Suppressor macrophage treated with lipopolysaccharide for 1 hour (primary cell): ENCODE measurements at regions not wholly inside any gene's neighbourhood (a gene's known extent, or its start where the extent isn't known, plus 50 kb on each side); places are given as distances from the start of the nearest gene placed in this dataset.
"Not testable (repeated sequence)": the region's sequence is repeated elsewhere in the genome, so short reads cannot be mapped to it uniquely, and the experiment has no call there.

Experiments
- DNase-seq, 3 donors: peaks; one replicate each; pipeline ENCODE4 v3.0.0-alpha.2; 2020 to 2022

DNA sequence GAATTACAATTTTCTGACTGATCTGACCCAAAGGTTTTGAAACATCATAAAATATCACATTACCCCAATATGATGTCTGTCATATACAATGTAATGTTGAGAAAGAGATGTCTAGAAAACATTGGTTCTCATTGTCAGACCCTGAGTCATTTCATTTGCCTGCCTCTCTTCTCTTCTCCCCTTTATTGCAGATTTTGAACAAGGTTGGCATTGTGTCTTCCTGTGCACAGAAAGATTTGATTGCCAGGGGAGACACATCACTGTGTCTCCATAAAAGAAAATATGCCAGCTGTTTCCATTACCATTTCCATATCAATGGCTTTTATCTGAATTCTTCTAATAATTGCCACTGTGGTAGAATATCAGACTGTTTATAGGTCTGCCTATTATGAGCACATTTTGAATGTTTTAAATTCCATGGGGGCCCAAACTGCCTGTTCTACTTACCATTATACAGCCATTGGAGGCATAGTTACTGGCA lies 65.6 kb downstream of the IFI44 start:
- no peak for DNase-seq

DNA sequence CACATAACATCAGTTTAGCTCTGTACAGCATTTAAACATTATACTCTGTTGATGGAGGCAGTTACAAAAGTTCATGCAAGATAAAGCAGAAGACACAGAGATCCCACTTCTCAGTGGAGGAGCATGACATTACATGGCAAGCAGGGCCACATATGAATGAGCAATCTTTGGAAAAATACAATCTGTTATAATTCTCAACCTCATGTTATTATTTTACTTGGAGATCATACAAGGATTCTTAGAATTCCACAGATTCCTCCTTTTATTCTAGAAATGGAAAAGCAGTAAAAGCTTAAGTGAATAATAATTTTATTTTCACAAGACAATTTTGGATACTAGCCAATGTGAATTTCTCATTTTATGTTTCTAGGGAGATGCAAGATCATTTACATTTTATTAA lies 66.6 kb downstream of the IFI44 start:
- no peak for DNase-seq

DNA sequence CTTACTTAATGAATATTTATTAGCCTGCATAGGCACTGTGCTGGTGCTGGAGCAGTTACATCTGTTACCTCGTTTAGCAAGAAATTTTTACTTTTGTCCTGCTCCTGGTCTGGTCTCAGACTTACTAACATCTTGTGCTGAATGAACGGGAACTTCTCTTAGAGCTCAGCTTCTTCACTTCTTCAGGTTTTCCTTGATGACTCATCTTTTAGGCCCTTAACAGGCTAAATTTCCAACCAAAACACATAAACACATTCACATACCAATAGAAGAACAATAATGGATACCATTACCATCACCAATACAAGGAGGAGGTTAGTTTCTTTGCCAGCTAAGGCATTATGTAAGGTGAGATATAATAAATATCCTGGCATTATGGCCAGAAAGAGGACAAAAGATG lies 68.9 kb downstream of the IFI44 start:
- no peak for DNase-seq

DNA sequence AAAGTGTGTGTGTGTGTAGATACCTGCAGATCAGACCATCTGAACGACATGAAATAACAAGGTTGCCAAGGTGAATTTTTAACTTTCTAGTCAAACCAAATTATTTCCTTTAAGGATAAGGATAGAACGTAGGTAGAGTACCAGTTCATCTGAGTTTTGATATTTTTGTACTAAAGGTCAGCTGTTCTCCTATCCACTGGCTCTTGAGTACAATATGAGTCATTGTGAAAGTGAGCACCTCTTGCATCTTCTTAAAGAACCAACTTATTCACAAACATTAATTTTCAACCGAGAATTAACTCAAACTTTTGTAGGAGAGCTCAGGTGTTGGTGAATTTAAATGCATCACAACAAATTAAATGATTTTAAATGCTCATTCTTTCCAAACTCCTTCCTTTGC lies 71.5 kb downstream of the IFI44 start:
- no peak for DNase-seq

DNA sequence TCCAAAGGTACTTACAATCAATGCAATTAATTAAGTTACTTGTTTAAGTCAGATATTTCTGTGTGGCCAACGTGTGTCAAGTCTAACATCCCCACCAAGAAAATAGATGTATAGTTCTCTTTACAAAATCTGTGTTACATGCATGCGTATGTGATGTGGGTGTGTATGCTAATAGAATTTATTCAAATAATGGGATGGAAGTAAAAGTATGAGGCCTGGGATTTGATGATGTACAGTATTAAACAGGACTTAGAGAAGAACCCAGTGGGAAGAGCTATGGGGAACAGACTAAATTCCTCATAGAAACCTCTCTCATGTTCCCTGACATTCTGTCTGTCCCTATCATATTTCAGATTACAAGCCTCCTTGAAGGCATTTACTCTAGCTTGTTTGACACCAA lies 72.5 kb downstream of the IFI44 start:
- no peak for DNase-seq

DNA sequence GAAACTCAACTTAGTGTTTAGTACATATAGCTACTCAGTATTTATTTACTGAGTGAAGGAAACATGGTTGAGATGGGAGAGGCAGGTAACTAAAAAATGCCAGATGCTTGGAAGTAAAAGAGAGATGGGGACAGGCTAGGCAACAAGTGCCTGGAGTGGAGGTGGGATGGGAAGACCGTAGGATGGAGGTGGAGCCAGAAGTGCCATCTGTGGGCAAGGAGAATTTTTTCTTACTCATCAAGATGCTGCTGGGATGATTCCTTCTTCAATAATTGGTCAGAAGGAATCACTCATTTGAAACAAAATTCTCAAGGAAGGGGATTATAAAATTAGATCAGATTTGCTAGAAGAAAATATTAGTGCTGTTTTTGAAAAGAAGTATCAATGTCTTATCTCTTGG lies 72.9 kb downstream of the IFI44 start:
- DNase-seq, result no peak

DNA sequence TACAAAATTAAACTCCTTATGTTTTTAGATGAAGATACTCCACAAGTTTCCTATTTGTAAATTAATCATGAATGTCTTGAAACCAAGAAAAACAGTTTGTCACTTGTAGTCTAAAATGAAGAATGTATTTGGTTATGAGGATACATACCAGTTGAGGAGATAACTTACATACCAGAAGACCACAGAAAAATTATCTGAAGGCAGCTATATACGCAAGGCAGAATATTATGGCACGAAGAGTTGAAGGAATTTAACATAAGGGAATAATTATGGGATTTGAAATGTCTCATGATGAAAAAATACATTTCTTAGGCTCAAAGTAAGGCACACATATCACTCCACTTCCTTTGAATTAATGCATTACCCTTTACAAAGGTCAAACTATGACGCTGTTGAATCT lies 73.3 kb downstream of the IFI44 start:
- DNase-seq, result no peak

DNA sequence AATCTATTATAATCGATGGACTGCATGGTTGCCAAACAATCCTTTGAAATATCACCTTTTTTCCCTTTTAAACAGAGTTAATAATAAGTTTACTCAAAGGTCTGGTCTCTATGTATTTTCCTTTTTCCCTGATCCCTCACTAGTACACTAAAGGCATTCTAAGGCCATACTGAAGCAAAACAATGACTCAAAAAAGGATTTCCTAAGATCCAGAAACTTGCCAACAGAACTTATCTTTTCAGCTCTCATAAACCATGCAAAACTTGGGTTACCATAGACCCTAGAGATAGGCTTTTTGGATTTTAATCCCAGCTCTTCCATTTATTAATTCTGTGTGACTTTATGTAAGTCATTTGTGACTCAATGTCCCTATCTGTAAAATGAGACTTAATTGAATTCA lies 77.1 kb downstream of the IFI44 start:
- no peak for DNase-seq

DNA sequence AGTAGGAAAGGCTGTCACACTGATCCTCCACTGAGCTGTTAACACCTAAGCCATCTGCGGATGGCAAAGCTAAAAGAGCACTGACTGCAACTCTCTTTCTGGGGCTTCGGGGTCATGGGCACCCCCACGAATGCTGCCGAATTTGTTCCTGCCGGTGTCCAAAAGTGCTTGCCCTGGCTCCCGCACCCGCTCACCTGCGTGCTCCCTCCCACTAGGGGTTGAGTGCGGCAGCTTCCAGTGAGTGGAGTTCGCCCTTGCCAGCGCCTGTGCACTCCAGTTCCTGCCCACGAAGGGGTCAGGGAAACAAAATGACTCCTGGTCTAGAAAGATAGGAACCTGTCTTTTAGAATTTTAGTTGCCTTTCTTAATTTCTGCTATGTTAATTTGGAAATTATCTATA lies 78.7 kb downstream of the IFI44 start:
- no peak for DNase-seq

DNA sequence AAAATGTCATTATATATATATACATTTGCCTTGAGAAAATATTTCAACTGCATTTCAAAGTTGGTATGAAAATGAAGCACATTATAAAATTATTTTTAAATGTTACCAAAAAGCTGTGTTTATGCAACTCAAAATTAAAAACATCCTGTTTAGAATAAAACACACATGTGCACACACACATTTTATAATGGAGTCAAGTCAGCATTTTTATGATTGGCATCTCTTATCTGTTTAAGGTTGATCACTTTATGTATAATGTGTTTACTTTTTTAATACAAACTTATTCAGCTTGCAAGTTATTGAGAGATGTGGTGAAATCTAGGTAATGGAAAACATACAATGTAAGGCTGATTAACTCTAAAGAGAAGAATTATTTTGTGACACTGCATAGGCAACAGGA lies 80.4 kb downstream of the IFI44 start:
- no peak for DNase-seq

DNA sequence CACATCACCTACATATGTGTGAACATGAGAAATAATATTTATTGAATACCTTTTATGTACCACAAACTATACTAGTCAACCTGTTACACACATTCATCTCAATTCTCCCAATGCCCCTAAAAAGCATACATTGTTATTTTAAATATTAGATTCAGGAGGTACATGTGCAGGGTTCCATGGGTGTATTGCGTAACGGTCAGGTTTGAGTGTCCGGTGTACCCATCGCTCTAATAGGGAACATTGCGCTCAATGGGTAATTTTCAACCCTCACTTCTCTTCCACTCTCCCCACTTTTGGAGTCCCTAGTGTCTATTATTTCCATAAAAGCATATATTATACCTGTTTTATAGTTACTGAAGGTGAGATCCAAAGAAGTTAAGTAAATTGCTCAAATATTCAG lies 82.0 kb downstream of the IFI44 start:
- DNase-seq, result no peak

DNA sequence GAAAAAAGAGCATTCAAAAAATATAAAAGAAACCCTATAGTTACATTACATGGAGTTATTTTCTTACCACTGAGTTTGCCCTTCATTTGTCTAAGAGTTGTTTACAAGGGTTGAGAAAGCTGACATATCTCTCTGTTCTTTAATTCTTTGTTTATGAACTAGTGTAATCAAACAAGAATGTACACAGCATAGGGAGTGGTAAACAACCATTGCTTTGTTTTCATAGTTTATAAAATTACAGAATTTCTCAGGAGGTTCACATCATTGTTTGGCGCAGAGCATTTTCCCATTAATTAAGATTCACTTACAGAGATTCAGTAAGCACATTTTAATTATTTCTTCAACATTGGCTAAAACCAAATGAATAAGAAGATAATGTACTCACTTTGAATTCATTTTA lies 87.6 kb downstream of the IFI44 start:
- DNase-seq, result no peak

DNA sequence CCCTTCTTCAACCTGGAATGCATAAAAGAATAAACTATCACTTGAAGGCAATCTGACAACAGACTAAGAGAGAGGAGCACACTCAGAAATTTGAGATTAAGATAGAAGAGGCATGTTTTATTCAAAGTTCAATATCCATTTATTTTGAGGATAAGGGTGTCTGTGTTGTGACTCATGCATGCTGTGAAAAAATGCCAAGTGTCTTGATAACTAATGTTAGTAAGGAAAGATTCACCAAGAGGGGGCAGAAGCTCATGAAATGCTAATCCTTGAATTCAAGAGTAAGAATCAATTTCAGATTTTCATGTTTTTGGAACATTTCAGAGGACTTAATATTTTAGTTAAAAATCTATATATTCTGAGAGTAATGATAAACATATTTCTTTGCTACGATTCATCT lies 94.0 kb downstream of the IFI44 start:
- DNase-seq, result no peak

DNA sequence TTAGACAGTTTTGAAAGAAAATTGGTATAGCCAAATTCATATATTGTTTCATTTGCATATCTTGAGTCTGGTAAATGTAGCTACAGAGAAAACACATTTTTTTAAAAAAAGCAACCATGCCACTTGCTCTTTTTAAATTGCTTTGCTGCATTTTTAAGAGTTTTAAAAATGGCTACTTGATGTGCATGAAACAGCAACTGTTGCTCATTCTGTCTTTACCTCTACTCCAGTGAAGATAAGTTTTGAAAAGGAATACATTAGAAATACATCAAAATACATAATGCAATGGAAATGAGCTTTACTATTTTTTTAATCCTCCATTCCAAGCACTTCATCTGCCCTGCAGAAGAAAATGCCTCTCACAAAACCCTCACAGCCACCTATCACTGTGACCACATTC lies 95.5 kb downstream of the IFI44 start:
- no peak for DNase-seq

DNA sequence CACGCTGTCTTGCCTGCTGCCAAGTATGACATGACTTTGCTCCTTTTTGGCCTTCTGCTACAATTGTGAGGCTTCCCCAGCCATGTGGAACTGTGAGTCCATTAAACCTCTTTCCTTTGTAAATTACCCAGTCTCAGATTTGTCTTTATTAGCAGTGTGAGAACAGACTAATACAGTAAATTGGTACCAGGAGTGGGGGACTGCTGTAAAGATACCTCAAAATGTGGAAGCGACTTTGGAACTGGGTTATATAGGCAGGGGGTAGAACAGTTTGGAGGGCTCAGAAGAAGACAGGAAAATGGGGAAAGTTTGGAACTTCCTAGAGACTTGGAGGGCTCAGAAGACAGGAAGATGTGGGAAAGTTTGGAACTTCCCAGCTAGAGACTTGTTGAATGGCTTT lies 104.0 kb downstream of the IFI44 start:
- DNase-seq, result not testable (repeated sequence)

DNA sequence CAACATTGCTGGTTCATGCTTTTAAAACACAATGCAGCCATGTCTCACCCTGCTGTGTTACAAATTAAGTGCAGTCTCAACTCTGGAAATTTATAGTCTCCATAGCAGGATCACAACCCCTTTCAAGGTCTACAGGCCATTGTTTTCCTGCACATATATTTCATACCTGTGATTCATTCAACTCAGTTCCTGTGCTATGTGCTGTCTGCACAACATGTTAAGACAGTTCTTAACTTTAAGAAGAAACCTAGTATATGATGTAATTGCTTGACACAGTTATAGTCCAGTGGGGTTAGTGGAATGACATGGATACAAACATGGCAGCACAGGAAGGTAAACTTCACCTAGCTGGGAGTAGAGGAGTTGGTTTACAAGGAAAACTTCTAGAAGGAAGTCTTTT lies 106.4 kb downstream of the IFI44 start:
- DNase-seq, result no peak

DNA sequence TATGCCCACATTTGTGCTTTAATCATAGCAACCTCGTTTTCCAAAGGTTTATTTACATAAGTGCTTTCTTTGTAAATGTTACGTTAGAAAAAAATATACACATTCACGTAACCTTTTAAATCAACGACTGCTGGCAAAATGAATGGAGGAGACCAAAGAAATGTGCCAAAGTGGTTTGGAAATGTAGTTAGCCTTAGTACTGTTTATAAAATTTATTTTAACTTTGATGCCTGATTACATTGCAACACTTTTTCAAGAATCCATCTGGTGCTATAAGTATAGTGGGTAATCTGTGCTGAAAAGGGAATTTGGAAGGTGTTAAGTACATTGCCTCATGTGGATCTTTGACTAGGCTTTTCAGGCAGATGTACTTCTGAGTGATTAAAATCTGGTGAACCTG lies 108.9 kb downstream of the IFI44 start:
- DNase-seq, result no peak

DNA sequence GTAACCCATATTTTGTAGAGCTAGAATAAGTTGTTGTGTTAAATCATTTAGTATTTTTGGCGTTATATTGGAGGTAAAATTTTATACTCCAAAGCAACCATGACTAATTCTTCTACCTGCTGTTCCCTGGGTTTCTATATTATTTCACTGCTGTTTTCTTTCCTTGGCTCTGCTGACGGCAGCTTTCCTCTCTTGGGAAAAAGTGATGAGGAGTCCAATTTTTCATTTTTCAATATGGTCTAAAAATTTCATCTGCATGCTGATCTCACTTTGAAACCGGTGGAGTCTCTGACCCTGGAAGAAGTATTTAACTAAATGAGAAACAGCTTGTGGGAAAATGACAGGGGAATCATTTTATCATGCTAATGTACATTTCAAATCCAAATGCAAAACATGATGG lies 110.2 kb downstream of the IFI44 start:
- DNase-seq, result no peak

DNA sequence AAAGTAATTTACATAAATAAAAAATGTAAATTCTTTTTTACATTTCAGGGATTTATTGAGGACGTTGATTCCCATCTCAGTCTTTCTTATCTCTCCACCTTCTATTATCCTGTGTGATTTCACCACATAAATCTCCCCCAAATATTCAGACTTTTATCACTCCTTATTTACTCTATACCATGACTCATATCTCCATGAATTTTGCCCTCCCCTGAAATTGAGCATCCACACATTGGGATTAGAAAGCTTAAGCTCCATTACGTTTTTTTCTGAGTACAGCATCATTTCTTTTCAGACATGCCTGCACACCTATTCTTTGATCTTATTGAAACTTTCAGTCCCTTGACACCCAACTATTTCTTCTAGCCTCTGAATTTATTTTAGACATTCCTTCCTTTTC lies 111.2 kb downstream of the IFI44 start:
- DNase-seq, result no peak

DNA sequence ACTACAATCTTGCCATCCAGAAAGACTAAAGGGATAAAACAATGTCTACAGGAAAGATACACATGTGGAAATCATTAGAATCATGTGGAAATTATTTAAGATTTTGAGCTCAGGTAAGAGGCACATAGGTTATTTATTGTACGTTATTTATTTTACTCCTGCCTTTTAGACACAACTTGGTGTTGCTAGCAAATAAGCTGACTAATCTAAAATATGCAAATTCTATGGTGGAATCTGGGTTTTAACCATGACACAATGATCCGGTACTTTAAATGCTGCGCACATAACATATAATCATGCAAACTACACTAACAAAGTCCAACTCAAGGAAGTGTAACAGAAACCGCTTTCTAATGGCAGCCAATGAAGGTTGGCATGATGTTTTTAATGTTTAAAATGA lies 112.5 kb downstream of the IFI44 start:
- DNase-seq, result no peak

DNA sequence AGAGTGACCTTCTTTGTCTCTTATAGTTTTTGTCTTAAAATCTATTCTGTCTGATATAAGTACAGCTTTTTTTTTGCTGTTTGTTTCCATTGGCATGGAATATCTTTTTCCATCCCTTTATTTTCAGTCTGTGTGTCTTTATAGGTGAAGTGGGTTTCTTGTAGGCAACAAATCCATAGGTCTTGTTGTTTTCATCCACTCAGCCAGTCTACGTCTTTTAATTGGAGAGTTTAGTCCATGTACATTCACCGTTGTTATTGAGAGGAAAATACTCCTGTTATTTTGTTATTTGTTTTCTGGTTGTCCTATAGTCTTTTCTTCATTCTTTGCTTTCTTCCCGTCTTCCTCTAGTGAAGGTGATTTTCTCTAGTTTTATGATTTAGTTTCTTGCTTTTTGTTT lies 115.9 kb downstream of the IFI44 start:
- no peak for DNase-seq

DNA sequence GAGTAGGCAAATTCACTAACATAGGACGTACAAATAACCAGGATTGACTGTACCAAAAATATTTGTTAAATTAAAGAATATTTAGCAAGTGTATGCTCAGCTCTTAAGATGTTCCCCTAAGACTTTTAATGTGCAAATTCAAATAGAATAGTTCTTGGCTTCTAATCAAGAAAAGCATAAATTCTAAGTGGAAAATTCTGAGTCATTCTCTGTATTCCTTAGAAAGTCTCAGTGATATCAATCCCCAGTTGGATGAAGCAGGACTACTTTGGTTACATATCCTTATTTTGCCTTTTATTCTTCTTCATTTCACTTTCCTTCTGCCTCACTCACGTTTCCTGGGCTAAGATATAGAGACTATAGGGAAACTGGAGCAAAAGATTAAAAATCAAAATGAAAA lies 130.2 kb downstream of the IFI44 start:
- DNase-seq, result no peak

DNA sequence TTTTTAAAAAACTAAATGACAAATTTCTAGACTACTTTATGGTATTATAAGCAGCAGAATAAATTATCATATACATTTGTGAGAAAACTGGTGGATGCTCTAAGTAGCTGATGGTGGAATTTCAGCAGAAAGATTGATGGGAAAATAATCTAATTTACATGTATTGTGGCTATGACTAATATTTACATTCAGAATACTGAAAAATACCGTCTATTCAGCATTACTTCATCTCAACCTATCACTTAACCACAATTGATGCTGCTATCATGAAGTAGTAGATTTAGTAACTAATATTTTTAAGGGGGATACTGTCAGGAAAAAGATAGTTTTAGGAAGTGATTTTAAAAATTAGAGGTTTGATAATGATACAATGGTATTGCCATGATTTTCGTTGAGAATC lies 137.9 kb downstream of the IFI44 start:
- DNase-seq, result no peak

DNA sequence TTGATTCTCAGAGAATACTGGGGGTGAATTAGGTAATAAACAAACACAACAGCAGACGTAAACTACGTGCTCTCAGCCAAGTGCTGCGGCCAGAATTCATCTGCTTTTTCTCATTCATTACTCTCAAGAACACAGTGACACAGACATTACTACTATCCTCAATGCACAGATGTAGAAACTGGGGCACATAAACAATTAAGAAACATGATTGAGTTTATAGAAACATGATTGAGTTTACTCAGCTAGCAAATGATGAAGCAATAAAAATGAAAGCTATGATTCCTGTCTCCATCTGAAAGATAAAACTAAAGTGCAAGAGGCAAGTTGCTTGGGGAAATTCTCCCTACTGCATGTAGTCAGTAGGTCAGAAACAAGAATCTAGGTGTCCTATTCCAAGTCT lies 140.5 kb downstream of the IFI44 start:
- no peak for DNase-seq

DNA sequence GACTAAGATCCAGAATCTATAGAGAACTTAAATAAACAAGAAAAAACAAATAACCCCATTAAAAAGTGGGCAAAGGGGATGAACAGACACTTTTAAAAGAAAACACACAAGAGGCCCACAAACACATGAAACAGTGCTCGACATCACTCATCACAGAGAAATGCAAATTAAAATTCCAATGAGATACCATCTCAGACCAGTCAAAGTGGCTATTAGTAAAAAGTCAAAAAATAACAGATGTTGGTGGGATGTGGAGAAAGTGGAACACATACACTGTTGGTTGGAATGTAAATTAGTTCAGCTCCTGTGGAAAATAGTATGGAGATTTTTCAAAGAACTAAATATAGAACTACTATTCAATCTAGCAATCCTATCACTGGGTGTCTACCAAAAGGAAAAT lies 143.1 kb downstream of the IFI44 start:
- no peak for DNase-seq

DNA sequence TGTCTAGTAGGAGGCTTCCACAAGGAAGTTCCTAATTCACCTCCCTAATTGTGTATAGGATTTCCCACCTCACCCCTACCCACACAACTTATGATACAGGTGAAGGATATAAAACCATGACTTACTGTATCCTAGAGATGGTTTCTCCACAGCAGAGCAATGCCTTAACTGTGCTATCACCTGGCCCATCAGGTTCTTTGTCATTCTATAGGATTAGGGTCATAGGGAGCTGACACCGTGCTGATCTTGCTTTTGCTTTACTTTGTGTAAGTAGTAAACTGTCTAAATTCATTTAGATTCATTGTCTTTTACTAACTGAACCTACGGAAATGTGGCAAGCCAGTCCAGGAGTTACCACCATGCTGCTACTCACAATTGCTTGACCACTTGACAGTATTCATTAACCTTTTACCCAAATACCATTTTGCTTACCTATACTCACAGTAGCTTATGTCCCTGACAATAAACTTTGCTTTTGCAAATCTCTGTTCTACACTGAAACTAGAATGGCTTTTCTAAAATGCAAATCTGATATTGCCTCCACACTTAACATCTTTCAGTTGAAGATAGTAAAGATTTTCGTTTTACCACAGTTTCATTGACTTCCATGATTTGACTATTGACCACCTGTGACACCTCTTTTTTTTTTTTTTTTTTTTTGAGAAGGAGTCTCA lies 147.6 kb downstream of the IFI44 start:
- DNase-seq, result no peak
